IMR-90 (cell line): ENCODE measurements at regions not wholly inside any gene's neighbourhood (a gene's known extent, or its start where the extent isn't known, plus 50 kb on each side); places are given as distances from the start of the nearest gene placed in this dataset.

ENCODE experiments used
- ATAC-seq: fragments of 200-7000 bp; cut with Tn5 transposase; 2 replicates; pipeline ENCODE4 v1.9.1; 2020; ENCODE audit warnings: low read depth, mild to moderate bottlenecking, moderate library complexity
- BruUV-seq: library from RNA; stranded (reverse); fragments of 400-500 nt; replicated peaks from 2 replicates; lab custom pipeline; 2021; lab: Mats Ljungman, UMichigan
- CTCF ChIA-PET: fragments of 300-600 bp; formaldehyde crosslinking; extraction: SDS; loops from one replicate; lab custom pipeline; 2021; ENCODE audit warnings: antibody characterized with exemption; lab: Yijun Ruan, JAX
- POLR2A ChIA-PET: fragments of 300-600 bp; sonication (Branson Sonifier 250); formaldehyde crosslinking; loops from one replicate; lab custom pipeline; 2022; ENCODE audit warnings: antibody characterized with exemption; ENCODE audit not compliant: unreplicated experiment; lab: Charles Lee
- DNase-seq: peaks from one replicate; pipeline ENCODE4 v3.0.0; 2013
- H2AFZ ChIP-seq: replicated peaks from 2 replicates; pipeline ENCODE3; 2013; ENCODE audit warnings: low read length, mild to moderate bottlenecking; ENCODE audit not compliant: poor library complexity
- H2AK5ac ChIP-seq: 2 replicates; pipeline ENCODE4 v1.6.1; 2013; ENCODE audit warnings: low read depth, low read length, inconsistent platforms
- H2AK9ac ChIP-seq: replicated peaks from 2 replicates; pipeline ENCODE3; 2013; ENCODE audit warnings: mild to moderate bottlenecking, low read depth, low read length, moderate library complexity; ENCODE audit not compliant: poor library complexity
- H2BK120ac ChIP-seq: 2 replicates; pipeline ENCODE4 v1.6.1; 2013; ENCODE audit warnings: low read depth, low read length, inconsistent platforms
- H2BK15ac ChIP-seq: 3 replicates; pipeline ENCODE4 v1.6.1; 2013; ENCODE audit warnings: low read depth, low read length, inconsistent platforms
- H2BK20ac ChIP-seq: 2 replicates; pipeline ENCODE4 v1.6.1; 2013; ENCODE audit warnings: low read depth, mild to moderate bottlenecking, inconsistent platforms, low read length, moderate library complexity
- H2BK5ac ChIP-seq: 2 replicates; pipeline ENCODE4 v1.6.1; 2013; ENCODE audit warnings: mild to moderate bottlenecking, low read depth, low read length, inconsistent platforms; ENCODE audit not compliant: poor library complexity, severe bottlenecking
- H3K14ac ChIP-seq: replicated peaks from 2 replicates; pipeline ENCODE4 v1.6.1; 2013; ENCODE audit warnings: low read depth, low read length, inconsistent platforms
- H3K18ac ChIP-seq: 2 replicates; pipeline ENCODE4 v1.6.1; 2013; ENCODE audit warnings: low read depth, low read length, control low read depth
- H3K23ac ChIP-seq: 2 replicates; pipeline ENCODE4 v1.6.1; 2013; ENCODE audit warnings: low read depth, low read length, inconsistent platforms
- H3K27ac ChIP-seq: 2 replicates; pipeline ENCODE4 v1.5.1; 2013; ENCODE audit warnings: mild to moderate bottlenecking, control low read depth, low read length; ENCODE audit not compliant: insufficient read depth
- H3K27me3 ChIP-seq: 2 replicates; pipeline ENCODE4 v1.6.1; 2013; ENCODE audit warnings: low read length; ENCODE audit not compliant: control insufficient read depth, insufficient read depth
- H3K36me3 ChIP-seq: 2 replicates; pipeline ENCODE4 v1.6.1; 2013; ENCODE audit warnings: low read length, mixed read lengths; ENCODE audit not compliant: control insufficient read depth, insufficient read depth
- H3K4ac ChIP-seq: 2 replicates; pipeline ENCODE4 v1.6.1; 2013; ENCODE audit warnings: low read depth, low read length, inconsistent platforms
- H3K4me1 ChIP-seq: 2 replicates; pipeline ENCODE4 v1.6.1; 2013; ENCODE audit warnings: low read length, mixed read lengths; ENCODE audit not compliant: control insufficient read depth, insufficient read depth
- H3K4me2 ChIP-seq: 2 replicates; pipeline ENCODE4 v1.6.1; 2013; ENCODE audit warnings: low read depth, mild to moderate bottlenecking, control low read depth, low read length, moderate library complexity
- H3K4me3 ChIP-seq: 2 replicates; pipeline ENCODE4 v1.5.1; 2013; ENCODE audit warnings: low read depth, mild to moderate bottlenecking, control low read depth, low read length, moderate library complexity; ENCODE audit not compliant: insufficient read depth
- H3K56ac ChIP-seq: 2 replicates; pipeline ENCODE4 v1.6.1; 2013; ENCODE audit warnings: low read length, inconsistent platforms; ENCODE audit not compliant: insufficient read depth; ENCODE audit errors: extremely low read depth
- H3K79me1 ChIP-seq, 2 experiments: 2 replicates each; pipeline ENCODE4 v1.6.1; 2013; ENCODE audit warnings: low read length in 2 of 2, inconsistent platforms in 1 of 2, low read depth in 1 of 2
- H3K9ac ChIP-seq: 2 replicates; pipeline ENCODE4 v1.6.1; 2013; ENCODE audit warnings: low read depth, low read length, control low read depth
- H3K9me1 ChIP-seq: 2 replicates; pipeline ENCODE4 v1.6.1; 2013; ENCODE audit warnings: low read length, inconsistent platforms; ENCODE audit not compliant: insufficient read depth
- H3K9me3 ChIP-seq: 2 replicates; pipeline ENCODE4 v1.6.1; 2013; ENCODE audit warnings: low read length; ENCODE audit not compliant: control insufficient read depth, insufficient read depth
- H4K20me1 ChIP-seq: 2 replicates; pipeline ENCODE4 v1.6.1; 2013; ENCODE audit warnings: low read length, inconsistent platforms; ENCODE audit not compliant: insufficient read depth
- H4K5ac ChIP-seq: 2 replicates; pipeline ENCODE4 v1.6.1; 2013; ENCODE audit warnings: mild to moderate bottlenecking, low read depth, low read length, control low read depth
- H4K8ac ChIP-seq, 2 experiments: 2 replicates each; pipeline ENCODE4 v1.6.1; 2013; ENCODE audit warnings: low read depth in 2 of 2, low read length in 2 of 2, control low read depth in 1 of 2, inconsistent platforms in 1 of 2
- H4K91ac ChIP-seq: 2 replicates; pipeline ENCODE4 v1.6.1; 2013; ENCODE audit warnings: low read depth, low read length, inconsistent platforms; ENCODE audit not compliant: insufficient read depth
- CEBPB ChIP-seq: IDR thresholded peaks from 2 replicates; pipeline ENCODE4 v1.6.1; 2012; ENCODE audit warnings: low read depth, low read length, improper control_type of control experiment
- MAZ ChIP-seq: IDR thresholded peaks from 2 replicates; pipeline ENCODE4 v1.6.1; 2012; ENCODE audit warnings: low read depth, mild to moderate bottlenecking, low read length, improper control_type of control experiment, moderate library complexity, borderline replicate concordance
- MXI1 ChIP-seq: IDR thresholded peaks from 2 replicates; pipeline ENCODE4 v1.6.1; 2012; ENCODE audit warnings: low read depth, mild to moderate bottlenecking, low read length, moderate library complexity, borderline replicate concordance
- RCOR1 ChIP-seq: IDR thresholded peaks from 2 replicates; pipeline ENCODE4 v1.6.1; 2012; ENCODE audit warnings: mild to moderate bottlenecking, low read length, improper control_type of control experiment; ENCODE audit not compliant: insufficient replicate concordance
- RFX5 ChIP-seq: IDR thresholded peaks from 2 replicates; pipeline ENCODE4 v1.8.0; 2012; ENCODE audit warnings: low read depth, mild to moderate bottlenecking, low read length, moderate library complexity
- SMC3 ChIP-seq: fragments of 150-350 bp; IDR thresholded peaks from 2 replicates; pipeline ENCODE4 v1.6.1; 2016; ENCODE audit warnings: low read depth, mild to moderate bottlenecking, antibody characterized with exemption, low read length, moderate library complexity
- WGBS, 2 experiments: methylation state at CpG; one replicate each; pipeline versions ENCODE4 v1.1.5 to v1.1.7; 2013; ENCODE audit warnings: missing lambda C conversion rate in 2 of 2; ENCODE audit not compliant: insufficient read length in 1 of 2; ENCODE audit errors: extremely low coverage in 2 of 2; 5-methylcytosine and 5-hydroxymethylcytosine counted together
- dilution Hi-C: fragments of 300-500 bp; cut with HindIII; formaldehyde crosslinking; loops from one replicate; pipeline ENCODE4 v1.14.3; 2018; ENCODE audit warnings: low sequenced_read_pairs; ENCODE audit not compliant: unreplicated experiment
- in situ Hi-C: fragments of 300-500 bp; cut with MboI; formaldehyde crosslinking; loops from 3 replicates; pipeline ENCODE4 v1.14.3; 2019; ENCODE audit warnings: low sequenced_read_pairs, inconsistent platforms, mixed read lengths
- intact Hi-C: fragments of 100-400 bp; cut with micrococcal nuclease; formaldehyde crosslinking; loops from 2 replicates; pipeline ENCODE4 v1.10.0; 2022
- TF ChIP-seq, protein P1 (sequence below): conservative IDR thresholded peaks from 2 replicates; pipeline ENCODE4 v1.5.1; 2012; ENCODE audit warnings: mild to moderate bottlenecking, low read depth, low read length, improper control_type of control experiment

DNA sequence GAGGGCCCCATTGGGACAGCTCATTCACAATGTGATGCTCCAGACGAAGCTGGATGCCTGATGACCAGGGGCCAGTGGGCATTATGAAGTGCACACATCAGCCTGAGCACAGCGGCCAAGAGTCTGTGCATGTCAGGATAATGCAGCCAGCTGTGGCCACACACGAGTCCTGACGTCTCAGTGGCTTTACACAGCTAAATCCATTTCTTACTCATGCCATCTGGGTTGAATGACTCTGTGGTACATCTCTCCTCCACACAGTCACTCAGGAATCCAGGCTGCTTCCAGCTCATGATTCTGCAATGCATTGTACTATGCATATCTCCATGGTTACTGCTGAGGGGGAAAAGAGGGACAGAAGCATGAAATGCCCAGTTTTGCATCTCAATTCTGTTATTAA lies 123.6 kb downstream of the PRLHR start (continued):
- TF ChIP-seq, protein P1, sequence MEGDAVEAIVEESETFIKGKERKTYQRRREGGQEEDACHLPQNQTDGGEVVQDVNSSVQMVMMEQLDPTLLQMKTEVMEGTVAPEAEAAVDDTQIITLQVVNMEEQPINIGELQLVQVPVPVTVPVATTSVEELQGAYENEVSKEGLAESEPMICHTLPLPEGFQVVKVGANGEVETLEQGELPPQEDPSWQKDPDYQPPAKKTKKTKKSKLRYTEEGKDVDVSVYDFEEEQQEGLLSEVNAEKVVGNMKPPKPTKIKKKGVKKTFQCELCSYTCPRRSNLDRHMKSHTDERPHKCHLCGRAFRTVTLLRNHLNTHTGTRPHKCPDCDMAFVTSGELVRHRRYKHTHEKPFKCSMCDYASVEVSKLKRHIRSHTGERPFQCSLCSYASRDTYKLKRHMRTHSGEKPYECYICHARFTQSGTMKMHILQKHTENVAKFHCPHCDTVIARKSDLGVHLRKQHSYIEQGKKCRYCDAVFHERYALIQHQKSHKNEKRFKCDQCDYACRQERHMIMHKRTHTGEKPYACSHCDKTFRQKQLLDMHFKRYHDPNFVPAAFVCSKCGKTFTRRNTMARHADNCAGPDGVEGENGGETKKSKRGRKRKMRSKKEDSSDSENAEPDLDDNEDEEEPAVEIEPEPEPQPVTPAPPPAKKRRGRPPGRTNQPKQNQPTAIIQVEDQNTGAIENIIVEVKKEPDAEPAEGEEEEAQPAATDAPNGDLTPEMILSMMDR: no peak
- TF ChIP-seq SMC3 (no peak), MAZ (no peak)

DNA sequence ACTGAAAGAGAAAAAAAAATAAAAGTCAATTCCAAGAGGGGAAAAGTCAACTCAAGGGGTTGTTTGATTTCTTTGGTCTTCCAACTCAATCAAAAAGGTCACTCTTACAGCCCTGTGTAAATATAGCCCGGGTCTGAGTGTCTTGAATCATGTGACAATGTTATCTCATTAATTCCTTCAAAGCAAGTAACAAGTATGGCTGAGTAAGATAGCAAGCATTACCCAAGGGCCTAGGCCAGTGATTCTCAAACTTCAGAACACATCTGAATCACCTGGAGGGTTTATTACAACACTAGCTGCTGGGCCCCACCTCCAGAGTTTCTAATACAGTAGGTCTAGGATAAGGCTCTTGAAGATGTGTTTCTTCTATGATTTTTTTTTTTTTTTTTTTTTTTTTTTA lies 125.0 kb downstream of the PRLHR start:
- Histone ChIP-seq H4K5ac (no peak overlapping the region), H2BK15ac (no peak overlapping the region), H3K23ac (no peak overlapping the region), H3K9ac (no peak overlapping the region), H2BK20ac (no peak overlapping the region), H4K91ac (no peak overlapping the region), H4K20me1 (no peaks in the 10 kb centered on the region), H3K4me3 (no peak overlapping the region), H3K4me2 (no peak overlapping the region), H2BK5ac (no peak overlapping the region), H3K18ac (no peak overlapping the region), H3K27me3 (no peaks in the 10 kb centered on the region), H2AFZ (no peak overlapping the region), H3K79me1 (no peaks in the 10 kb centered on the region), H3K27ac (no peak overlapping the region), H3K36me3 (no peaks in the 10 kb centered on the region), H3K9me3 (no peaks in the 10 kb centered on the region), H3K4ac (no peak overlapping the region), H3K14ac (no peak overlapping the region), H3K4me1 (no peaks in the 10 kb centered on the region), H2AK9ac (no peak overlapping the region), H2AK5ac (no peak overlapping the region), H3K9me1 (no peaks in the 10 kb centered on the region), H4K8ac (no peak overlapping the region), H3K56ac (no peak overlapping the region), H2BK120ac (no peak overlapping the region)
- no CpG with 5 or more reads among the region's 1 CpG for WGBS, 2 experiments
- ChIA-PET CTCF (interaction anchor here (0.7 kb wide), 1 partner anchor 11 kb away, joined by 3 read pairs; no protein-coding TSS in a partner anchor), POLR2A (no interaction called here)
- DNase-seq (no peak), ATAC-seq (no peak)
- intact Hi-C loops: no loop called here
- in situ Hi-C loops: no loop called here
- TF ChIP-seq RCOR1 (no peak), CEBPB (no peak), RFX5 (no peak), MAZ (no peak), SMC3 (no peak), MXI1 (no peak)
- dilution Hi-C loops: no loop called here
- BruUV-seq: no TSS peak
